Testis (tissue), 2 donors: ENCODE measurements at regions not wholly inside any gene's neighbourhood (a gene's known extent, or its start where the extent isn't known, plus 50 kb on each side); places are given as distances from the start of the nearest gene placed in this dataset.

Experiments
- DNase-seq: peaks from one replicate; pipeline ENCODE4 v3.0.0-alpha.2; 2019
- H3K27ac ChIP-seq, 2 donors: fragments of 200-600 bp; sonication (generic); one replicate each; pipeline ENCODE4 v1.5.1; 2019
- H3K27me3 ChIP-seq: fragments of 200-600 bp; sonication (generic); one replicate; pipeline ENCODE4 v1.5.1; 2019
- H3K36me3 ChIP-seq: fragments of 200-600 bp; sonication (generic); one replicate; pipeline ENCODE4 v1.5.1; 2017; ENCODE audit warnings: low read depth; ENCODE audit errors: missing control alignments
- H3K4me1 ChIP-seq: fragments of 200-600 bp; sonication (generic); one replicate; pipeline ENCODE4 v1.5.1; 2019
- H3K4me3 ChIP-seq, 2 donors: fragments of 200-600 bp; sonication (generic); one replicate each; pipeline ENCODE4 v1.5.1; 2017 to 2019
- H3K9me3 ChIP-seq: fragments of 200-600 bp; sonication (generic); one replicate; pipeline ENCODE4 v1.5.1; 2017
- CTCF ChIP-seq, 3 experiments: fragments of 450-650 bp in 2 of 3; fragments of 200-600 bp in 1 of 3; sonication (generic) in 1 of 3; IDR thresholded peaks; one replicate each; pipeline ENCODE4 v1.5.1; 2016 to 2019; ENCODE audit warnings: antibody characterized with exemption in 3 of 3, mild to moderate bottlenecking in 2 of 3, moderate library complexity in 1 of 3
- POLR2A ChIP-seq: fragments of 450-650 bp; IDR thresholded peaks from one replicate; pipeline ENCODE4 v1.6.1; 2017; ENCODE audit warnings: antibody characterized with exemption, mild to moderate bottlenecking, moderate library complexity
- WGBS, 2 donors: methylation state at CpG; one replicate each; pipeline ENCODE4 v1.1.5; 2018; 5-methylcytosine and 5-hydroxymethylcytosine counted together
- intact Hi-C: fragments of 100-400 bp; cut with DNase I; formaldehyde crosslinking; loops from one replicate; pipeline ENCODE4 v1.15.1; 2023; ENCODE audit warnings: low total_unique reads

- no peak for DNase-seq
- intact Hi-C loops: no loop called here
- Histone ChIP-seq H3K27ac (no peak overlapping the region), H3K4me3 (no peak overlapping the region), H3K4me1 (peaks cover 10% of the 10 kb centered on the region), H3K9me3 (no peaks in the 10 kb centered on the region), H3K27me3 (no peaks in the 10 kb centered on the region), H3K36me3 (no peaks in the 10 kb centered on the region)
- WGBS, 2 donors: 84 to 95% methylated on average over 1 of the region's 1 CpG
- TF ChIP-seq CTCF (IDR thresholded peaks at IDR 0.05) (no peak), POLR2A (no peak)
Observed at GRCh38 chr5:62934319-62934718, 355.7 kb downstream of the LRRC70 start.

DNA sequence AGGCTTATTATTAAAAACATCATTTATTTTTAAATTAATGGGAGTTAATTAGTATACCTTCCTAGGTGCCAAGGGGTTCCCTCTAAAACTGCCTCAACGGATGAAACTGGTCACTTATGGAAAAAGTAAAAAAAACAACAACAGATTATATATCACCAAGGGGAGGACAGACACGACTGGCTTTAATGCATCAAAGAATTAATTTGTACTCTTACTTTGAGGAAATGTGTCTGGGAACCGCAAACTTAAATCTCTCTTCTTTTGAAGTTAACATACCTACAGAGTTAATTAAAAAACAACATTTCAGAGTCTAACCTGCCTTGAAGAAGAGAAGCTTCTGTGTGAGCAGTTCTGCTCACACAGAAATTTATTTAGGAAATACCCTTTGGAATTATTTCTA lies 354.6 kb downstream of the LRRC70 start:
- no peaks in the 10 kb centered on the region for H3K36me3 ChIP-seq
- H3K4me1 ChIP-seq: peaks cover 10% of the 10 kb centered on the region
- no peak overlapping the region for H3K27ac ChIP-seq
- WGBS, 2 donors: 80 to 86% methylated on average over 3 of the region's 3 CpGs
- intact Hi-C loops: no loop called here
- H3K9me3 ChIP-seq: no peaks in the 10 kb centered on the region
- no peaks in the 10 kb centered on the region for H3K27me3 ChIP-seq
- no peak overlapping the region for H3K4me3 ChIP-seq
- TF ChIP-seq POLR2A: no peak
- no peak for TF ChIP-seq CTCF (IDR thresholded peaks at IDR 0.05)
- no peak for DNase-seq

DNA sequence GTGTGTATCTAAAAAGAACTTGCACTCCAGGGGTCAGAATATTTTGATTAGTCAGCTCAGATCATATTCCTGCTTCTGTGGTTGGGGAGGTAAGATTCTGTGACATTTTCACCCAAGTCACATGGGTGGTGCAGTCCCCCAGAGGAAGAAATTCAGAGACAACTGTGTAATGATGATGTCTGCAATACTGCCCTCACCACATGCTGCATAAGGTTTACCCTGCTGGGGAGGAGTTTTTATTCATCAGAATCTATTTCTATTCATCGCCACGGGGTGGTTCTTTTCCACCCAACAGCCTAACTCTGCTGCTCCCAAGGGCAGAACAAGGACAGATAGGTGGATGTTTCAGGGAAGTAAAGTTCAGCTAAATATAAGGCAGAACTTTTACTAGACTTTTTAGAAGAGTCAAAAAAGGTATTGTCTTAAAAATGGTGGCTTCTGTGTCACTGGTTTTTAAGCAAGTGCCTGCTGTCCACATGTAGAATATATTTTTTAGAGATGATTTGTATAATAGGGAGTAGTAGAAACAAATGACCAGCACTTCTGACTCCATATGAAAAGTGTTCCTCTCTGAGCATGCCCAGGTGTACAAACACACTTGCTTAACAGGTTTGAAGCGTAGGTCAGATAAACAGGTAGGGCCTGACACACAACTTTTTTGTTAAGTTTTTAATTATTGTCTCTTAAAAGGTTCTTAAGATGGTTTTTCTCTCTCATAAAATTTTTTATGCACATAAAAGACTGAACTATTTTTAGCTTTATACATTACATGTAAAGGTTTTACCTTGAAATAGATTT lies 352.7 kb downstream of the LRRC70 start:
- intact Hi-C loops: no loop called here
- Histone ChIP-seq H3K4me1 (no peaks in the 10 kb centered on the region), H3K4me3 (no peak overlapping the region), H3K27ac (no peak overlapping the region), H3K36me3 (no peaks in the 10 kb centered on the region), H3K27me3 (no peaks in the 10 kb centered on the region), H3K9me3 (no peaks in the 10 kb centered on the region)
- no peak for TF ChIP-seq CTCF (IDR thresholded peaks at IDR 0.05)
- TF ChIP-seq POLR2A: no peak
- WGBS, 2 donors: 77 to 88% methylated on average over 3 of the region's 3 CpGs
- DNase-seq: no peak

- whole genome bisulfite sequencing, 2 donors: 38 to 54% methylated on average over 3 of the region's 3 CpGs
- no peaks in the 10 kb centered on the region for H3K4me1 ChIP-seq
- H3K4me3 ChIP-seq: no peak overlapping the region
- TF ChIP-seq POLR2A (no peak), CTCF (IDR thresholded peaks at IDR 0.05) (no peak)
- DNase-seq: no peak
- H3K36me3 ChIP-seq: no peaks in the 10 kb centered on the region
- H3K9me3 ChIP-seq: no peaks in the 10 kb centered on the region
- intact Hi-C loops: no loop called here
- H3K27ac ChIP-seq: no peak overlapping the region
- H3K27me3 ChIP-seq: no peaks in the 10 kb centered on the region
Observed at GRCh38 chr5:62922191-62922590, 343.6 kb downstream of the LRRC70 start.

- no peaks in the 10 kb centered on the region for H3K9me3 ChIP-seq
- no peaks in the 10 kb centered on the region for H3K27me3 ChIP-seq
- 52 to 59% methylated on average over 1 of the region's 1 CpG for WGBS, 2 donors
- intact Hi-C loops: no loop called here
- no peak for TF ChIP-seq CTCF (IDR thresholded peaks at IDR 0.05)
- TF ChIP-seq POLR2A: no peak
- no peak for DNase-seq
- no peaks in the 10 kb centered on the region for H3K4me1 ChIP-seq
- no peak overlapping the region for H3K27ac ChIP-seq
- H3K36me3 ChIP-seq: no peaks in the 10 kb centered on the region
- no peak overlapping the region for H3K4me3 ChIP-seq
Observed at GRCh38 chr5:62920856-62921255, 342.2 kb downstream of the LRRC70 start.
